GM13977 (cell line): ENCODE measurements at regions not wholly inside any gene's neighbourhood (a gene's known extent, or its start where the extent isn't known, plus 50 kb on each side); places are given as distances from the start of the nearest gene placed in this dataset.

ENCODE experiments used
- DNase-seq: peaks from one replicate; pipeline ENCODE4 v3.0.0; 2012; ENCODE audit warnings: low spot score
- CTCF ChIP-seq: IDR thresholded peaks from 2 replicates; pipeline ENCODE4 v1.5.1; 2012; ENCODE audit warnings: mild to moderate bottlenecking, control low read depth; ENCODE audit not compliant: insufficient read depth; ENCODE audit errors: extremely low read depth, missing control alignments
- in situ Hi-C: fragments of 300-500 bp; cut with MboI; formaldehyde crosslinking; loops from one replicate; pipeline ENCODE4 v1.12.0; 2022; ENCODE audit warnings: low sequenced_read_pairs, low pct_unique_long_range_greater_than_20kb, mixed read lengths, inconsistent platforms; ENCODE audit not compliant: unreplicated experiment

- TF ChIP-seq CTCF = no peak
- DNase-seq = no peak
- in situ Hi-C loops = no loop called here
These were observed 253.0 kb upstream of the IRX2 start for GRCh38 chr5:3004361-3005080.

GRCh38 chr5:3002230-3002629, 250.8 kb upstream of the IRX2 start:
- in situ Hi-C loops = no loop called here
- DNase-seq = no peak
- TF ChIP-seq CTCF = no peak

- no peak for DNase-seq
- in situ Hi-C loops = no loop called here
- no peak for TF ChIP-seq CTCF
These were observed 249.2 kb upstream of the IRX2 start for GRCh38 chr5:3000631-3001030.

GRCh38 chr5:2999926-3000325, 248.4 kb upstream of the IRX2 start:
- in situ Hi-C loops = no loop called here
- TF ChIP-seq CTCF = no peak
- DNase-seq = no peak

- TF ChIP-seq CTCF = no peak
- DNase-seq = no peak
- in situ Hi-C loops = no loop called here
These were observed 246.6 kb upstream of the IRX2 start for GRCh38 chr5:2998106-2998505.

- TF ChIP-seq CTCF = no peak
- no peak for DNase-seq
- in situ Hi-C loops = no loop called here
These were observed 245.7 kb upstream of the IRX2 start for GRCh38 chr5:2997179-2997578.
